ENCODE measurements at regions not wholly inside any gene's neighbourhood (a gene's known extent, or its start where the extent isn't known, plus 50 kb on each side); places are given as distances from the start of the nearest gene placed in this dataset.

GRCh38 chr3:25349828-25350724, 78.0 kb upstream of the RARB start (continued):
- TF ChIP-seq RCOR1 (IDR thresholded peaks at IDR 0.05; ENCODE audit: insufficient replicate concordance, low read length): no peak

- no CpG with 5 or more reads among the region's 5 CpGs for WGBS, 2 experiments (ENCODE audit: extremely low coverage in 2 of 2, insufficient read length in 1 of 2)
- H3K27ac ChIP-seq (ENCODE audit: insufficient read depth, low read length): no peak overlapping the region
- in situ Hi-C loops (cut with MboI; ENCODE audit: low sequenced_read_pairs) (no loop called here), dilution Hi-C loops (cut with HindIII; ENCODE audit: low sequenced_read_pairs, unreplicated experiment) (no loop called here), intact Hi-C loops (cut with micrococcal nuclease) (no loop called here)
- H4K8ac ChIP-seq (ENCODE audit: low read depth in 2 of 2, low read length in 2 of 2): no peak overlapping the region
- no peak overlapping the region for H2AK9ac ChIP-seq (replicated peaks; ENCODE audit: low read depth, low read length, poor library complexity)
- ChIA-PET POLR2A (ENCODE audit: unreplicated experiment) (interaction anchor here (0.6 kb wide), 1 partner anchor 38 kb away, joined by 3 read pairs; no protein-coding TSS in a partner anchor), CTCF (no interaction called here)
- H3K56ac ChIP-seq (ENCODE audit: extremely low read depth, insufficient read depth, low read length): no peak overlapping the region
- no peak overlapping the region for H3K4me2 ChIP-seq (ENCODE audit: low read depth, low read length)
- no peak overlapping the region for H4K5ac ChIP-seq (ENCODE audit: low read depth, low read length)
- no TSS peak for BruUV-seq (replicated peaks)
- no peak overlapping the region for H2BK120ac ChIP-seq (ENCODE audit: low read depth, low read length)
- no peak overlapping the region for H4K91ac ChIP-seq (ENCODE audit: insufficient read depth, low read depth, low read length)
- ATAC-seq (ENCODE audit: low read depth): no peak
- peaks cover 17% of the 10 kb centered on the region for H3K9me3 ChIP-seq (ENCODE audit: control insufficient read depth, insufficient read depth, low read length)
- no peak overlapping the region for H2AK5ac ChIP-seq (ENCODE audit: low read depth, low read length)
- DNase-seq: no peak
- no peak for TF ChIP-seq RAD21 (IDR thresholded peaks at IDR 0.05; ENCODE audit: low read length)
- TF ChIP-seq USF2 (IDR thresholded peaks at IDR 0.05; ENCODE audit: low read depth, low read length): no peak
- TF ChIP-seq RCOR1 (IDR thresholded peaks at IDR 0.05; ENCODE audit: insufficient replicate concordance, low read length): no peak
- TF ChIP-seq MAZ (IDR thresholded peaks at IDR 0.05; ENCODE audit: borderline replicate concordance, low read depth, low read length): no peak
- no peak for TF ChIP-seq CTCF (conservative IDR thresholded peaks at IDR 0.05; ENCODE audit: low read depth, low read length)
- no peak for TF ChIP-seq ELK1 (IDR thresholded peaks at IDR 0.05; ENCODE audit: borderline replicate concordance, low read depth, low read length)
- no peak overlapping the region for H3K18ac ChIP-seq (ENCODE audit: low read depth, low read length)
- H3K4me1 ChIP-seq (ENCODE audit: control insufficient read depth, insufficient read depth, low read length): no peaks in the 10 kb centered on the region
- H3K9me1 ChIP-seq (ENCODE audit: insufficient read depth, low read length): no peaks in the 10 kb centered on the region
- H3K14ac ChIP-seq (replicated peaks; ENCODE audit: low read depth, low read length): no peak overlapping the region
- no peak overlapping the region for H3K4me3 ChIP-seq (ENCODE audit: insufficient read depth, low read depth, low read length)
- no peak overlapping the region for H2BK20ac ChIP-seq (ENCODE audit: low read depth, low read length)
- no peak overlapping the region for H3K23ac ChIP-seq (ENCODE audit: low read depth, low read length)
- no peaks in the 10 kb centered on the region for H4K20me1 ChIP-seq (ENCODE audit: insufficient read depth, low read length)
- H3K36me3 ChIP-seq (ENCODE audit: control insufficient read depth, insufficient read depth, low read length): no peaks in the 10 kb centered on the region
- no peak overlapping the region for H2AFZ ChIP-seq (replicated peaks; ENCODE audit: low read length, poor library complexity)
- no peak overlapping the region for H2BK5ac ChIP-seq (ENCODE audit: low read depth, low read length, poor library complexity, severe bottlenecking)
- no peak overlapping the region for H3K4ac ChIP-seq (ENCODE audit: low read depth, low read length)
- no peak overlapping the region for H2BK15ac ChIP-seq (ENCODE audit: low read depth, low read length)
- H3K9ac ChIP-seq (ENCODE audit: low read depth, low read length): no peak overlapping the region
- H3K27me3 ChIP-seq (ENCODE audit: control insufficient read depth, insufficient read depth, low read length): no peaks in the 10 kb centered on the region
- no peaks in the 10 kb centered on the region for H3K79me1 ChIP-seq (ENCODE audit: low read depth in 1 of 2, low read length in 2 of 2)
Measured at GRCh38 chr3:25350725-25351114, 77.3 kb upstream of the RARB start.
